Epidermal melanocyte (primary cell): ENCODE measurements at regions not wholly inside any gene's neighbourhood (a gene's known extent, or its start where the extent isn't known, plus 50 kb on each side); places are given as distances from the start of the nearest gene placed in this dataset.

Experiments
- DNase-seq: peaks from one replicate; pipeline ENCODE4 v3.0.0; 2011; ENCODE audit warnings: low spot score; ENCODE audit not compliant: insufficient read length

GRCh38 chrY:12981074-12981473 is 76.4 kb downstream of the DDX3Y start:
- DNase-seq = no peak

GRCh38 chrY:12982249-12982829 is 77.7 kb downstream of the DDX3Y start:
- no peak for DNase-seq

- DNase-seq = no peak
Observed at GRCh38 chrY:12984637-12985344, 80.1 kb downstream of the DDX3Y start.

GRCh38 chrY:13017493-13017892 is 112.8 kb downstream of the DDX3Y start:
- no peak for DNase-seq

GRCh38 chrY:13019486-13019885 is 114.8 kb downstream of the DDX3Y start:
- DNase-seq = no peak

GRCh38 chrY:13020839-13021238 is 116.2 kb downstream of the DDX3Y start:
- DNase-seq = no peak

- no peak for DNase-seq
Observed at GRCh38 chrY:13023607-13024006, 118.9 kb downstream of the DDX3Y start.

- no peak for DNase-seq
Observed at GRCh38 chrY:13024447-13024846, 119.8 kb downstream of the DDX3Y start.

GRCh38 chrY:13026906-13027305 is 122.2 kb downstream of the DDX3Y start:
- DNase-seq = peak; percentile 25

GRCh38 chrY:13040232-13040631 is 135.6 kb downstream of the DDX3Y start:
- no peak for DNase-seq

- no peak for DNase-seq
Observed at GRCh38 chrY:13053501-13053900, 148.8 kb downstream of the DDX3Y start.

GRCh38 chrY:13066372-13066771 is 161.7 kb downstream of the DDX3Y start:
- no peak for DNase-seq

- DNase-seq = no peak
Observed at GRCh38 chrY:13068696-13069095, 164.0 kb downstream of the DDX3Y start.

- no peak for DNase-seq
Observed at GRCh38 chrY:13069111-13069510, 164.4 kb downstream of the DDX3Y start.

- no peak for DNase-seq
Observed at GRCh38 chrY:13082748-13083147, 178.1 kb downstream of the DDX3Y start.

GRCh38 chrY:13091575-13091974 is 186.9 kb downstream of the DDX3Y start:
- DNase-seq = no peak

GRCh38 chrY:13092986-13093385 is 188.3 kb downstream of the DDX3Y start:
- DNase-seq = no peak

GRCh38 chrY:13093461-13093860 is 188.8 kb downstream of the DDX3Y start:
- no peak for DNase-seq

GRCh38 chrY:13094411-13094810 is 189.7 kb downstream of the DDX3Y start:
- DNase-seq = no peak

- DNase-seq = no peak
Observed at GRCh38 chrY:13094904-13095600, 190.4 kb downstream of the DDX3Y start.

- DNase-seq = no peak
Observed at GRCh38 chrY:13126881-13127456, 222.3 kb downstream of the DDX3Y start.

- no peak for DNase-seq
Observed at GRCh38 chrY:13127476-13127875, 222.8 kb downstream of the DDX3Y start.
